Esophagus squamous epithelium (tissue), 4 donors: ENCODE measurements at regions not wholly inside any gene's neighbourhood (a gene's known extent, or its start where the extent isn't known, plus 50 kb on each side); places are given as distances from the start of the nearest gene placed in this dataset.

Experiments
- POLR2A ChIP-seq, 4 donors: fragments of 450-650 bp; IDR thresholded peaks; one replicate each; pipeline ENCODE4 v1.6.1; 2017; ENCODE audit warnings: antibody characterized with exemption in 4 of 4, mild to moderate bottlenecking in 4 of 4, moderate library complexity in 3 of 4
- TF ChIP-seq, protein P1 (sequence below), 6 experiments: fragments of 450-650 bp in 4 of 6; fragments of 200-600 bp in 2 of 6; sonication (generic) in 2 of 6; IDR thresholded peaks; one replicate each; pipeline ENCODE4 v1.5.1; 2016 to 2019; ENCODE audit warnings: antibody characterized with exemption in 6 of 6, mild to moderate bottlenecking in 4 of 6, moderate library complexity in 4 of 6

DNA sequence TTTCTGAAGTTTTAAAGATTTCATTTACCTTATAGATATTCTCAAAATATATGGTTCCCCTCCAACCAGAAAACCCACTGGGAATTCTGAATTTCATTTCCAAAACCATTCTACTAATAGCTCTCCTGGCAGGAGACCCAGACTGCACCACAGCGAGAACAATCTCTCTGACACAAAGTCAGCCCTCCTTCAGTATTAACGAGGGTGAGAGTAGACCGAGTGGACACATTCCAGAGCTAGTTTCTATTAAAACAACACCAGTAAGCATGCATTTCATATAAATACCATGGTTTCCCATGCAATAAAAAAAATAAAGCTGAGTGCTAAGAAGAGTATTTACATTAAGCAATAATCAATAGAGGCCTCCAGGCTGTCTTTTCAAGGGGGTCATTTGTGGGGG is 899.6 kb upstream of the SLC35B3 start:
- no peak for TF ChIP-seq POLR2A (IDR thresholded peaks at IDR 0.05)
- TF ChIP-seq, protein P1, sequence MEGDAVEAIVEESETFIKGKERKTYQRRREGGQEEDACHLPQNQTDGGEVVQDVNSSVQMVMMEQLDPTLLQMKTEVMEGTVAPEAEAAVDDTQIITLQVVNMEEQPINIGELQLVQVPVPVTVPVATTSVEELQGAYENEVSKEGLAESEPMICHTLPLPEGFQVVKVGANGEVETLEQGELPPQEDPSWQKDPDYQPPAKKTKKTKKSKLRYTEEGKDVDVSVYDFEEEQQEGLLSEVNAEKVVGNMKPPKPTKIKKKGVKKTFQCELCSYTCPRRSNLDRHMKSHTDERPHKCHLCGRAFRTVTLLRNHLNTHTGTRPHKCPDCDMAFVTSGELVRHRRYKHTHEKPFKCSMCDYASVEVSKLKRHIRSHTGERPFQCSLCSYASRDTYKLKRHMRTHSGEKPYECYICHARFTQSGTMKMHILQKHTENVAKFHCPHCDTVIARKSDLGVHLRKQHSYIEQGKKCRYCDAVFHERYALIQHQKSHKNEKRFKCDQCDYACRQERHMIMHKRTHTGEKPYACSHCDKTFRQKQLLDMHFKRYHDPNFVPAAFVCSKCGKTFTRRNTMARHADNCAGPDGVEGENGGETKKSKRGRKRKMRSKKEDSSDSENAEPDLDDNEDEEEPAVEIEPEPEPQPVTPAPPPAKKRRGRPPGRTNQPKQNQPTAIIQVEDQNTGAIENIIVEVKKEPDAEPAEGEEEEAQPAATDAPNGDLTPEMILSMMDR (IDR thresholded peaks at IDR 0.05), result no peak
